ENCODE measurements at regions not wholly inside any gene's neighbourhood (a gene's known extent, or its start where the extent isn't known, plus 50 kb on each side); places are given as distances from the start of the nearest gene placed in this dataset.

- no peaks in the 10 kb centered on the region for H3K79me2 ChIP-seq (ENCODE audit: insufficient read depth)
- CTCF ChIA-PET, result no interaction called here
- no peaks in the 10 kb centered on the region for H3K9me3 ChIP-seq
- no peak overlapping the region for H3K4me2 ChIP-seq
- no peaks in the 10 kb centered on the region for H3F3A ChIP-seq (replicated peaks; ENCODE audit: insufficient read depth)
- no peak overlapping the region for H3K9ac ChIP-seq
- no peak for TF ChIP-seq POLR2AphosphoS5 (IDR thresholded peaks at IDR 0.05; ENCODE audit: low read depth, low read length)
- TF ChIP-seq MXI1 (IDR thresholded peaks at IDR 0.05; ENCODE audit: low read depth, low read length), result no peak
- WGBS (ENCODE audit: low lambda C conversion rate), result 85% methylated on average over 4 of the region's 4 CpGs
- no peak for DNase-seq
- no peaks in the 10 kb centered on the region for H3K4me1 ChIP-seq (ENCODE audit: control insufficient read depth in 1 of 2, insufficient read depth in 2 of 2, low read depth in 1 of 2, low read length in 1 of 2)
- H3K9me2 ChIP-seq, result no peaks in the 10 kb centered on the region
- no peaks in the 10 kb centered on the region for H3K27me3 ChIP-seq (ENCODE audit: insufficient read depth)
- H2AFZ ChIP-seq (ENCODE audit: low read depth), result no peak overlapping the region
- no peaks in the 10 kb centered on the region for H3K36me3 ChIP-seq (replicated peaks in 1 of 2; ENCODE audit: control insufficient read depth in 1 of 2, insufficient read depth in 2 of 2, low read length in 1 of 2)
- H4K20me1 ChIP-seq (ENCODE audit: insufficient read depth), result no peaks in the 10 kb centered on the region
- no peak overlapping the region for H3K27ac ChIP-seq (ENCODE audit: low read depth in 2 of 2, low read length in 1 of 2)
- H3K4me3 ChIP-seq (ENCODE audit: low read depth in 2 of 2, low read length in 1 of 2), result no peak overlapping the region
- POLR2A ChIA-PET, result no interaction called here
These were observed 394.2 kb upstream of the PAPPA start for GRCh38 chr9:115759426-115759825.

GRCh38 chr9:115764645-115765044, 388.9 kb upstream of the PAPPA start:
- no peak overlapping the region for H3K27ac ChIP-seq (ENCODE audit: low read depth in 2 of 2, low read length in 1 of 2)
- H3K4me3 ChIP-seq (ENCODE audit: low read depth in 2 of 2, low read length in 1 of 2), result no peak overlapping the region
- no peak for TF ChIP-seq RCOR1 (IDR thresholded peaks at IDR 0.05; ENCODE audit: low read length)
- TF ChIP-seq TCF12 (IDR thresholded peaks at IDR 0.05), result no peak
- TF ChIP-seq IRF3 (IDR thresholded peaks at IDR 0.05; ENCODE audit: low read depth, low read length), result no peak
- TF ChIP-seq FOXJ3 (CRISPR knock-in tag; IDR thresholded peaks at IDR 0.05), result no peak
- no peak for TF ChIP-seq SIN3A (IDR thresholded peaks at IDR 0.05; ENCODE audit: borderline replicate concordance, low read depth, low read length)
- no peak for TF ChIP-seq REST (IDR thresholded peaks at IDR 0.05; ENCODE audit: low read depth, low read length)
- TF ChIP-seq TAF1 (IDR thresholded peaks at IDR 0.05; ENCODE audit: borderline replicate concordance, low read depth, low read length), result no peak
- TF ChIP-seq RAD21 (IDR thresholded peaks at IDR 0.05; ENCODE audit: low read length), result no peak
- TF ChIP-seq MXI1 (IDR thresholded peaks at IDR 0.05; ENCODE audit: low read depth, low read length), result no peak
- no peak for TF ChIP-seq CHD2 (IDR thresholded peaks at IDR 0.05; ENCODE audit: low read length, partially characterized antibody)
- TF ChIP-seq USF2 (IDR thresholded peaks at IDR 0.05; ENCODE audit: borderline replicate concordance, low read depth, low read length), result no peak
- TF ChIP-seq TEAD4 (IDR thresholded peaks at IDR 0.05; ENCODE audit: borderline replicate concordance, insufficient read depth), result no peak
- TF ChIP-seq FOSL2 (IDR thresholded peaks at IDR 0.05; ENCODE audit: borderline replicate concordance, low read depth), result no peak
- TF ChIP-seq MEF2A (IDR thresholded peaks at IDR 0.05; ENCODE audit: borderline replicate concordance, low read depth), result no peak
- TF ChIP-seq MAX (IDR thresholded peaks at IDR 0.05; ENCODE audit: low read depth), result no peak
- TF ChIP-seq YY1 (IDR thresholded peaks at IDR 0.05; ENCODE audit: low read depth), result no peak
- H3K27me3 ChIP-seq (ENCODE audit: insufficient read depth), result no peaks in the 10 kb centered on the region
- ChIA-PET POLR2A (no interaction called here), CTCF (no interaction called here)
- H3K9me2 ChIP-seq, result no peaks in the 10 kb centered on the region
- WGBS (ENCODE audit: low lambda C conversion rate), result 96% methylated on average over 1 of the region's 1 CpG
- no peaks in the 10 kb centered on the region for H3F3A ChIP-seq (replicated peaks; ENCODE audit: insufficient read depth)
- H4K20me1 ChIP-seq (ENCODE audit: insufficient read depth), result no peaks in the 10 kb centered on the region
- no peaks in the 10 kb centered on the region for H3K9me3 ChIP-seq
- no peaks in the 10 kb centered on the region for H3K79me2 ChIP-seq (ENCODE audit: insufficient read depth)
- no peaks in the 10 kb centered on the region for H3K4me1 ChIP-seq (ENCODE audit: control insufficient read depth in 1 of 2, insufficient read depth in 2 of 2, low read depth in 1 of 2, low read length in 1 of 2)
- DNase-seq, result no peak
- no peak overlapping the region for H2AFZ ChIP-seq (ENCODE audit: low read depth)
- H3K36me3 ChIP-seq (replicated peaks in 1 of 2; ENCODE audit: control insufficient read depth in 1 of 2, insufficient read depth in 2 of 2, low read length in 1 of 2), result no peaks in the 10 kb centered on the region
- H3K4me2 ChIP-seq, result no peak overlapping the region
- no peak overlapping the region for H3K9ac ChIP-seq

Measured in SK-N-SH (cell line).